Loucy (cell line): ENCODE measurements at regions not wholly inside any gene's neighbourhood (a gene's known extent, or its start where the extent isn't known, plus 50 kb on each side); places are given as distances from the start of the nearest gene placed in this dataset.

Experiments
- CTCF ChIP-seq: fragments of 200-600 bp; sonication (generic); conservative IDR thresholded peaks from 2 replicates; pipeline ENCODE4 v1.5.1; 2014; ENCODE audit warnings: mild to moderate bottlenecking, antibody characterized with exemption, low read length
- EZH2phosphoT487 ChIP-seq: fragments of 200-600 bp; IDR thresholded peaks from 2 replicates; pipeline ENCODE4 v1.6.1; 2018; ENCODE audit warnings: antibody characterized with exemption, mild to moderate bottlenecking, moderate library complexity, borderline replicate concordance

- no peak for TF ChIP-seq CTCF
- no peak for TF ChIP-seq EZH2phosphoT487
Measured at GRCh38 chr6:40925341-40925740, 113.7 kb downstream of the UNC5CL start.
